ENCODE measurements at regions not wholly inside any gene's neighbourhood (a gene's known extent, or its start where the extent isn't known, plus 50 kb on each side); places are given as distances from the start of the nearest gene placed in this dataset.

DNA sequence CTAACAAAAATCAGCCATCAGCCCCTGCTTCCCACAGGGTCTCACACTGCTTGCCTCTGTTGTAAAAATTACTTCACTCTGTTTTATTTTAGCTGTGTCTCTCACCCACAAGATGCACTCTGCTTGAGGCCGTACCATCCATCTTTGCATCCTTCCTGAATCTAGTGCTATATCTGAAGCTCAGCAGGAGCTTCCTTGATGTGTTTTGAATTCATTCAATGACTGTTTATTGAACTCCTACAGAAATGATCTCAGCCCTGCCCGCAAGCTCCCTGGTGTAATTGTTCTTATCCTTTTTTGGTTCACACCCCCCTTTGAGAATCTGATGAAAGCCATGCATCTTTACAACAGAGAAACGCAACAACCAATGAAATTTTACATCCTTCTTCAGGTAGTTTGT lies 310.2 kb upstream of the ZC3H12C start:
- CTCF ChIA-PET: interaction anchor here (1.1 kb wide), 1 partner anchor 9 kb away, joined by 3 read pairs; no protein-coding TSS in a partner anchor
- H3K4me1 ChIP-seq (ENCODE audit: control insufficient read depth in 1 of 2, insufficient read depth in 2 of 2, low read depth in 1 of 2, low read length in 1 of 2): peaks cover 2 to 4% of the 10 kb centered on the region in 2 experiments; a peak in 1 of 4 replicates
- 59% methylated on average over 3 of the region's 3 CpGs for WGBS (ENCODE audit: low lambda C conversion rate)

DNA sequence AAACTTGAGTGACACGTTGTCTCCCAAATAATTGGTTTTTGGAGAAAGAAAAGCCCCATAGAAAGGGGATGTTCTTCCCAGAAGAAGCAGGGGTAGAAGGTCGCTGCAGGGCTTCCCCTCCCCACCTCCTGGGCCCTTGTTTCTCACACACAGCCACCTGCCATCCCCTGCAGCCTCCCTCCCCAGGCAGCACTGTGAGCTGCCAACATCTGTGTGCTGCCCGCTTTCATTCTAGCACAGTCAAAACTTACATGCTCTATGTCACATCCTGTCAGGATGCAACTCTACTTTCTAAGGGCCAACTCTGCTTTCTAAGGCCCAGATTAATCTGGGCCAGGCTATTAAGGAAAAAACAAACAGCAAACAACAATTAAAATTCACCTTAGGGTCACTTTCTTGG lies 309.4 kb upstream of the ZC3H12C start:
- Histone ChIP-seq H3K36me3 (replicated peaks in 1 of 2; ENCODE audit: control insufficient read depth in 1 of 2, insufficient read depth in 2 of 2, low read length in 1 of 2) (no peaks in the 10 kb centered on the region), H3K27me3 (ENCODE audit: insufficient read depth) (no peaks in the 10 kb centered on the region), H3K9ac (no peak overlapping the region), H4K20me1 (ENCODE audit: insufficient read depth) (no peaks in the 10 kb centered on the region), H3K9me2 (no peaks in the 10 kb centered on the region), H3K4me1 (ENCODE audit: control insufficient read depth in 1 of 2, insufficient read depth in 2 of 2, low read depth in 1 of 2, low read length in 1 of 2) (peaks cover 3 to 4% of the 10 kb centered on the region in 2 experiments; a peak in 2 of 4 replicates), H3K79me2 (ENCODE audit: insufficient read depth) (no peaks in the 10 kb centered on the region), H3K4me2 (no peak overlapping the region), H2AFZ (ENCODE audit: low read depth) (no peak overlapping the region; the same call in 1 of the 2 replicates), H3K27ac (ENCODE audit: low read depth in 2 of 2, low read length in 1 of 2) (no peak overlapping the region), H3K9me3 (no peaks in the 10 kb centered on the region), H3K4me3 (ENCODE audit: low read depth in 2 of 2, low read length in 1 of 2) (no peak overlapping the region), H3F3A (replicated peaks; ENCODE audit: insufficient read depth) (no peaks in the 10 kb centered on the region)
- 54% methylated on average over 3 of the region's 3 CpGs for WGBS (ENCODE audit: low lambda C conversion rate)
- CTCF ChIA-PET: interaction anchor here (0.9 to 1.1 kb wide), 3 partner anchors 10 to 1086 kb away, joined by 3 read pairs; no protein-coding TSS in a partner anchor
- peak; percentile 4 for DNase-seq
- POLR2A ChIA-PET: no interaction called here
- no peak for TF ChIP-seq RFX5 (IDR thresholded peaks at IDR 0.05; ENCODE audit: low read length)
- TF ChIP-seq MEF2A (IDR thresholded peaks at IDR 0.05; ENCODE audit: borderline replicate concordance, low read depth): no peak
- no peak for TF ChIP-seq FOXM1 (IDR thresholded peaks at IDR 0.05; ENCODE audit: low read depth)
- TF ChIP-seq SMC3 (IDR thresholded peaks at IDR 0.05; ENCODE audit: low read depth, low read length): no peak
- TF ChIP-seq, protein P1, sequence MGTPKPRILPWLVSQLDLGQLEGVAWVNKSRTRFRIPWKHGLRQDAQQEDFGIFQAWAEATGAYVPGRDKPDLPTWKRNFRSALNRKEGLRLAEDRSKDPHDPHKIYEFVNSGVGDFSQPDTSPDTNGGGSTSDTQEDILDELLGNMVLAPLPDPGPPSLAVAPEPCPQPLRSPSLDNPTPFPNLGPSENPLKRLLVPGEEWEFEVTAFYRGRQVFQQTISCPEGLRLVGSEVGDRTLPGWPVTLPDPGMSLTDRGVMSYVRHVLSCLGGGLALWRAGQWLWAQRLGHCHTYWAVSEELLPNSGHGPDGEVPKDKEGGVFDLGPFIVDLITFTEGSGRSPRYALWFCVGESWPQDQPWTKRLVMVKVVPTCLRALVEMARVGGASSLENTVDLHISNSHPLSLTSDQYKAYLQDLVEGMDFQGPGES (IDR thresholded peaks at IDR 0.05; ENCODE audit: low read depth, low read length): no peak
- TF ChIP-seq YY1 (IDR thresholded peaks at IDR 0.05; ENCODE audit: low read depth): no peak
- TF ChIP-seq, protein P2, sequence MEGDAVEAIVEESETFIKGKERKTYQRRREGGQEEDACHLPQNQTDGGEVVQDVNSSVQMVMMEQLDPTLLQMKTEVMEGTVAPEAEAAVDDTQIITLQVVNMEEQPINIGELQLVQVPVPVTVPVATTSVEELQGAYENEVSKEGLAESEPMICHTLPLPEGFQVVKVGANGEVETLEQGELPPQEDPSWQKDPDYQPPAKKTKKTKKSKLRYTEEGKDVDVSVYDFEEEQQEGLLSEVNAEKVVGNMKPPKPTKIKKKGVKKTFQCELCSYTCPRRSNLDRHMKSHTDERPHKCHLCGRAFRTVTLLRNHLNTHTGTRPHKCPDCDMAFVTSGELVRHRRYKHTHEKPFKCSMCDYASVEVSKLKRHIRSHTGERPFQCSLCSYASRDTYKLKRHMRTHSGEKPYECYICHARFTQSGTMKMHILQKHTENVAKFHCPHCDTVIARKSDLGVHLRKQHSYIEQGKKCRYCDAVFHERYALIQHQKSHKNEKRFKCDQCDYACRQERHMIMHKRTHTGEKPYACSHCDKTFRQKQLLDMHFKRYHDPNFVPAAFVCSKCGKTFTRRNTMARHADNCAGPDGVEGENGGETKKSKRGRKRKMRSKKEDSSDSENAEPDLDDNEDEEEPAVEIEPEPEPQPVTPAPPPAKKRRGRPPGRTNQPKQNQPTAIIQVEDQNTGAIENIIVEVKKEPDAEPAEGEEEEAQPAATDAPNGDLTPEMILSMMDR (IDR thresholded peaks at IDR 0.05): no peak
- TF ChIP-seq TEAD4 (IDR thresholded peaks at IDR 0.05; ENCODE audit: borderline replicate concordance, insufficient read depth): no peak
- TF ChIP-seq, protein P3, sequence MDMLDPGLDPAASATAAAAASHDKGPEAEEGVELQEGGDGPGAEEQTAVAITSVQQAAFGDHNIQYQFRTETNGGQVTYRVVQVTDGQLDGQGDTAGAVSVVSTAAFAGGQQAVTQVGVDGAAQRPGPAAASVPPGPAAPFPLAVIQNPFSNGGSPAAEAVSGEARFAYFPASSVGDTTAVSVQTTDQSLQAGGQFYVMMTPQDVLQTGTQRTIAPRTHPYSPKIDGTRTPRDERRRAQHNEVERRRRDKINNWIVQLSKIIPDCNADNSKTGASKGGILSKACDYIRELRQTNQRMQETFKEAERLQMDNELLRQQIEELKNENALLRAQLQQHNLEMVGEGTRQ (IDR thresholded peaks at IDR 0.05; ENCODE audit: borderline replicate concordance, low read depth, low read length): no peak
- TF ChIP-seq, protein P4, sequence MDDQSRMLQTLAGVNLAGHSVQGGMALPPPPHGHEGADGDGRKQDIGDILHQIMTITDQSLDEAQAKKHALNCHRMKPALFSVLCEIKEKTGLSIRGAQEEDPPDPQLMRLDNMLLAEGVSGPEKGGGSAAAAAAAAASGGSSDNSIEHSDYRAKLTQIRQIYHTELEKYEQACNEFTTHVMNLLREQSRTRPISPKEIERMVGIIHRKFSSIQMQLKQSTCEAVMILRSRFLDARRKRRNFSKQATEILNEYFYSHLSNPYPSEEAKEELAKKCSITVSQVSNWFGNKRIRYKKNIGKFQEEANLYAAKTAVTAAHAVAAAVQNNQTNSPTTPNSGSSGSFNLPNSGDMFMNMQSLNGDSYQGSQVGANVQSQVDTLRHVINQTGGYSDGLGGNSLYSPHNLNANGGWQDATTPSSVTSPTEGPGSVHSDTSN (IDR thresholded peaks at IDR 0.05): no peak
- no peak for TF ChIP-seq GATA2 (CRISPR knock-in tag; IDR thresholded peaks at IDR 0.05)
- TF ChIP-seq, protein P5, sequence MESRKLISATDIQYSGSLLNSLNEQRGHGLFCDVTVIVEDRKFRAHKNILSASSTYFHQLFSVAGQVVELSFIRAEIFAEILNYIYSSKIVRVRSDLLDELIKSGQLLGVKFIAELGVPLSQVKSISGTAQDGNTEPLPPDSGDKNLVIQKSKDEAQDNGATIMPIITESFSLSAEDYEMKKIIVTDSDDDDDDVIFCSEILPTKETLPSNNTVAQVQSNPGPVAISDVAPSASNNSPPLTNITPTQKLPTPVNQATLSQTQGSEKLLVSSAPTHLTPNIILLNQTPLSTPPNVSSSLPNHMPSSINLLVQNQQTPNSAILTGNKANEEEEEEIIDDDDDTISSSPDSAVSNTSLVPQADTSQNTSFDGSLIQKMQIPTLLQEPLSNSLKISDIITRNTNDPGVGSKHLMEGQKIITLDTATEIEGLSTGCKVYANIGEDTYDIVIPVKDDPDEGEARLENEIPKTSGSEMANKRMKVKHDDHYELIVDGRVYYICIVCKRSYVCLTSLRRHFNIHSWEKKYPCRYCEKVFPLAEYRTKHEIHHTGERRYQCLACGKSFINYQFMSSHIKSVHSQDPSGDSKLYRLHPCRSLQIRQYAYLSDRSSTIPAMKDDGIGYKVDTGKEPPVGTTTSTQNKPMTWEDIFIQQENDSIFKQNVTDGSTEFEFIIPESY (IDR thresholded peaks at IDR 0.05; ENCODE audit: borderline replicate concordance, low read depth): no peak
- no peak for TF ChIP-seq TCF12 (IDR thresholded peaks at IDR 0.05)
- TF ChIP-seq EP300 (IDR thresholded peaks at IDR 0.05; ENCODE audit: borderline replicate concordance in 1 of 2, low read depth in 1 of 2, low read length in 1 of 2): no peak
- TF ChIP-seq NRF1 (IDR thresholded peaks at IDR 0.05; ENCODE audit: low read depth, low read length): no peak
- no peak for TF ChIP-seq SIN3A (IDR thresholded peaks at IDR 0.05; ENCODE audit: borderline replicate concordance, low read depth, low read length)

More for the DNA sequence above, 310.2 kb upstream of the ZC3H12C start:
- Histone ChIP-seq H4K20me1 (ENCODE audit: insufficient read depth) (no peaks in the 10 kb centered on the region), H3K9ac (no peak overlapping the region), H3K9me3 (no peaks in the 10 kb centered on the region), H3K4me3 (ENCODE audit: low read depth in 2 of 2, low read length in 1 of 2) (no peak overlapping the region), H3F3A (replicated peaks; ENCODE audit: insufficient read depth) (no peaks in the 10 kb centered on the region), H2AFZ (ENCODE audit: low read depth) (no peak overlapping the region), H3K79me2 (ENCODE audit: insufficient read depth) (no peaks in the 10 kb centered on the region), H3K4me2 (no peak overlapping the region), H3K36me3 (replicated peaks in 1 of 2; ENCODE audit: control insufficient read depth in 1 of 2, insufficient read depth in 2 of 2, low read length in 1 of 2) (no peaks in the 10 kb centered on the region), H3K9me2 (no peaks in the 10 kb centered on the region), H3K27ac (ENCODE audit: low read depth in 2 of 2, low read length in 1 of 2) (no peak overlapping the region), H3K27me3 (ENCODE audit: insufficient read depth) (no peaks in the 10 kb centered on the region)
- no peak for DNase-seq
- TF ChIP-seq, protein P4 (IDR thresholded peaks at IDR 0.05): no peak
- TF ChIP-seq TEAD4 (IDR thresholded peaks at IDR 0.05; ENCODE audit: borderline replicate concordance, insufficient read depth) (no peak), TAF1 (IDR thresholded peaks at IDR 0.05; ENCODE audit: borderline replicate concordance, low read depth, low read length) (no peak), RXRA (IDR thresholded peaks at IDR 0.05; ENCODE audit: borderline replicate concordance, low read depth) (no peak), POLR2AphosphoS5 (IDR thresholded peaks at IDR 0.05; ENCODE audit: low read depth, low read length) (no peak), EP300 (IDR thresholded peaks at IDR 0.05; ENCODE audit: borderline replicate concordance in 1 of 2, low read depth in 1 of 2, low read length in 1 of 2) (no peak), RFX5 (IDR thresholded peaks at IDR 0.05; ENCODE audit: low read length) (no peak), RCOR1 (IDR thresholded peaks at IDR 0.05; ENCODE audit: low read length) (no peak), GABPA (IDR thresholded peaks at IDR 0.05; ENCODE audit: low read depth) (no peak)
- POLR2A ChIA-PET: no interaction called here

Data from SK-N-SH (cell line).